Endothelial cell of umbilical vein (primary cell): ENCODE measurements at regions not wholly inside any gene's neighbourhood (a gene's known extent, or its start where the extent isn't known, plus 50 kb on each side); places are given as distances from the start of the nearest gene placed in this dataset.

Source experiments
- BruUV-seq: library from RNA; stranded (reverse); fragments of 400-500 nt; replicated peaks from 2 replicates; lab custom pipeline; 2021; lab: Mats Ljungman, UMichigan
- CTCF ChIA-PET: fragments of 300-600, 350-600 bp; sonication (Branson Sonifier 250); formaldehyde crosslinking; loops from one replicate; lab custom pipeline; 2021; ENCODE audit warnings: antibody characterized with exemption, inconsistent platforms; lab: Charles Lee
- POLR2A ChIA-PET: fragments of 300-600, 350-600 bp; sonication (Branson Sonifier 250); formaldehyde crosslinking; loops from one replicate; lab custom pipeline; 2021; ENCODE audit warnings: antibody characterized with exemption, inconsistent platforms; lab: Charles Lee
- DNase-seq: peaks from one replicate; pipeline ENCODE4 v3.0.0-alpha.2; 2011; ENCODE audit warnings: low read depth, low spot score
- FAIRE-seq: peaks from 2 replicates; lab custom pipeline; 2011; peaks lifted over from hg19 to GRCh38; lab: Jason Lieb, UNC
- H2AFZ ChIP-seq: 2 replicates; pipeline ENCODE4 v1.6.0; 2012; ENCODE audit warnings: low read depth, low read length, control low read depth, inconsistent platforms
- H3K27ac ChIP-seq: 2 replicates; pipeline ENCODE4 v1.5.1; 2011; ENCODE audit warnings: low read depth, mild to moderate bottlenecking, control low read depth, low read length, moderate library complexity; ENCODE audit not compliant: insufficient read depth
- H3K27me3 ChIP-seq, 2 experiments: 2 replicates each; pipeline versions ENCODE4 v1.6.0 to v1.6.1; 2011; ENCODE audit warnings: low read length in 2 of 2, mixed read lengths in 1 of 2; ENCODE audit not compliant: control insufficient read depth in 2 of 2, insufficient read depth in 2 of 2
- H3K36me3 ChIP-seq, 2 experiments: 2 replicates in 1 of 2; 3 replicates in 1 of 2; pipeline ENCODE4 v1.5.1; 2011; ENCODE audit warnings: low read length in 2 of 2, mild to moderate bottlenecking in 1 of 2, moderate library complexity in 1 of 2; ENCODE audit not compliant: control insufficient read depth in 2 of 2, insufficient read depth in 2 of 2; ENCODE audit errors: extremely low read depth in 1 of 2
- H3K4me1 ChIP-seq: 3 replicates; pipeline ENCODE4 v1.5.1; 2011; ENCODE audit warnings: mild to moderate bottlenecking, low read length; ENCODE audit not compliant: control insufficient read depth, insufficient read depth; ENCODE audit errors: extremely low read depth
- H3K4me2 ChIP-seq: 2 replicates; pipeline ENCODE4 v1.6.1; 2011; ENCODE audit warnings: low read length, control low read depth, mixed read lengths; ENCODE audit not compliant: insufficient read depth
- H3K4me3 ChIP-seq, 3 experiments: fragments of 200-600 bp in 1 of 3; sonication (generic), shearing (Covaris generic) in 1 of 3; replicated peaks in 1 of 3; 2 replicates each; pipeline ENCODE4 v1.5.1; 2011 to 2016; ENCODE audit warnings: control low read depth in 3 of 3, low read length in 3 of 3, mild to moderate bottlenecking in 2 of 3, inconsistent platforms in 1 of 3, low read depth in 1 of 3, moderate library complexity in 1 of 3; ENCODE audit not compliant: insufficient read depth in 1 of 3
- H3K79me2 ChIP-seq: 2 replicates; pipeline ENCODE4 v1.6.0; 2012; ENCODE audit warnings: low read length, inconsistent platforms; ENCODE audit not compliant: control insufficient read depth, insufficient read depth
- H3K9ac ChIP-seq: replicated peaks from 2 replicates; pipeline ENCODE3; 2011; ENCODE audit warnings: low read length, control low read depth; ENCODE audit not compliant: insufficient read depth; ENCODE audit errors: extremely low read depth
- H3K9me1 ChIP-seq: replicated peaks from 3 replicates; pipeline ENCODE4 v1.6.0; 2011; ENCODE audit warnings: mild to moderate bottlenecking, low read length; ENCODE audit not compliant: control insufficient read depth, insufficient read depth; ENCODE audit errors: extremely low read depth
- H3K9me3 ChIP-seq: replicated peaks from 2 replicates; pipeline ENCODE4 v1.5.1; 2012; ENCODE audit warnings: low read length, inconsistent platforms; ENCODE audit not compliant: control insufficient read depth, insufficient read depth
- H4K20me1 ChIP-seq: replicated peaks from 2 replicates; pipeline ENCODE3; 2011; ENCODE audit warnings: mild to moderate bottlenecking, low read length; ENCODE audit not compliant: control insufficient read depth, insufficient read depth; ENCODE audit errors: extremely low read depth
- CTCF ChIP-seq, 2 donors: IDR thresholded peaks; 1 replicate in 1 of 2; 2 replicates in 1 of 2; pipeline ENCODE4 v1.5.1; 2011; ENCODE audit warnings: low read length in 2 of 2, mild to moderate bottlenecking in 2 of 2, moderate library complexity in 2 of 2, control low read depth in 1 of 2, inconsistent platforms in 1 of 2, low read depth in 1 of 2; ENCODE audit not compliant: insufficient read depth in 1 of 2; ENCODE audit errors: extremely low read depth in 1 of 2
- EZH2 ChIP-seq: IDR thresholded peaks from 2 replicates; pipeline ENCODE4 v1.6.1; 2012; ENCODE audit warnings: borderline replicate concordance, low read depth, mild to moderate bottlenecking, moderate library complexity, low read length, inconsistent platforms; ENCODE audit not compliant: severe bottlenecking
- FOS ChIP-seq: IDR thresholded peaks from 2 replicates; pipeline ENCODE4 v1.6.1; 2011; ENCODE audit warnings: mild to moderate bottlenecking, low read length, moderate library complexity, borderline replicate concordance; ENCODE audit not compliant: insufficient read depth
- GATA2 ChIP-seq: IDR thresholded peaks from 2 replicates; pipeline ENCODE4 v1.7.0; 2011; ENCODE audit warnings: low read depth, mild to moderate bottlenecking, moderate library complexity, mixed read lengths, low read length; ENCODE audit not compliant: insufficient read length, insufficient read depth
- JUN ChIP-seq: IDR thresholded peaks from 2 replicates; pipeline ENCODE4 v1.6.1; 2011; ENCODE audit warnings: borderline replicate concordance, low read depth; ENCODE audit not compliant: insufficient read length, insufficient read depth
- MAX ChIP-seq: IDR thresholded peaks from 2 replicates; pipeline ENCODE4 v1.6.1; 2011; ENCODE audit not compliant: insufficient read depth, insufficient read length
- MYC ChIP-seq: IDR thresholded peaks from one replicate; pipeline ENCODE4 v1.6.1; 2011; ENCODE audit warnings: mild to moderate bottlenecking, low read depth, low read length
- POLR2A ChIP-seq: IDR thresholded peaks from 2 replicates; pipeline ENCODE4 v1.6.1; 2012; ENCODE audit warnings: low read depth, mild to moderate bottlenecking, control low read depth, low read length
- POLR2AphosphoS5 ChIP-seq: IDR thresholded peaks from 2 replicates; pipeline ENCODE4 v1.6.1; 2012; ENCODE audit warnings: low read depth, mild to moderate bottlenecking, control low read depth, low read length, moderate library complexity; ENCODE audit not compliant: insufficient read depth
- dilution Hi-C: fragments of 300-500 bp; cut with MboI; formaldehyde crosslinking; loops from one replicate; pipeline ENCODE4 v1.15.0; 2019; ENCODE audit warnings: low sequenced_read_pairs; ENCODE audit not compliant: extremely low pct_ligation_motif_present
- intact Hi-C: fragments of 100-400 bp; cut with micrococcal nuclease; formaldehyde crosslinking; loops from one replicate; pipeline ENCODE4 v1.10.0; 2022

- Histone ChIP-seq H2AFZ (no peak overlapping the region), H3K9me3 (no peaks in the 10 kb centered on the region), H3K79me2 (peaks cover 2% of the 10 kb centered on the region), H3K36me3 (no peaks in the 10 kb centered on the region), H3K27me3 (no peaks in the 10 kb centered on the region), H4K20me1 (peaks cover 4% of the 10 kb centered on the region), H3K9ac (no peak overlapping the region), H3K4me3 (no peak overlapping the region), H3K4me1 (no peaks in the 10 kb centered on the region), H3K4me2 (no peak overlapping the region), H3K27ac (no peak overlapping the region), H3K9me1 (no peaks in the 10 kb centered on the region)
- ChIA-PET POLR2A (no interaction called here), CTCF (interaction anchor here (0.8 kb wide), 1 partner anchor 126 kb away, joined by 3 read pairs; no protein-coding TSS in a partner anchor)
- no peak for FAIRE-seq
- intact Hi-C loops, result no loop called here
- DNase-seq, result no peak
- dilution Hi-C loops, result no loop called here
- TF ChIP-seq POLR2A (no peak), JUN (no peak), MAX (no peak), FOS (no peak), POLR2AphosphoS5 (no peak), CTCF (IDR thresholded peaks at IDR 0.05; ENCODE audit: extremely low read depth in 1 of 2, insufficient read depth in 1 of 2, low read depth in 1 of 2, low read length in 2 of 2) (no peak)
- no TSS peak for BruUV-seq
Observed at GRCh38 chr13:73988461-73988860, 145.7 kb downstream of the KLF12 start.

- peaks cover 2% of the 10 kb centered on the region for H3K79me2 ChIP-seq
- intact Hi-C loops, result no loop called here
- H4K20me1 ChIP-seq, result peaks cover 4% of the 10 kb centered on the region
- no peaks in the 10 kb centered on the region for H3K27me3 ChIP-seq
- H3K9me3 ChIP-seq, result no peaks in the 10 kb centered on the region
- H3K4me3 ChIP-seq, result no peak overlapping the region
- DNase-seq (no peak), FAIRE-seq (no peak)
- H3K4me1 ChIP-seq, result no peaks in the 10 kb centered on the region
- H3K27ac ChIP-seq, result no peak overlapping the region
- no peaks in the 10 kb centered on the region for H3K36me3 ChIP-seq
- ChIA-PET POLR2A (interaction anchor here (0.7 kb wide), 1 partner anchor 1441 kb away, joined by 6 read pairs; no protein-coding TSS in a partner anchor), CTCF (no interaction called here)
- H3K4me2 ChIP-seq, result no peak overlapping the region
- TF ChIP-seq JUN, result no peak
- no peak for TF ChIP-seq POLR2AphosphoS5
- no peak for TF ChIP-seq MYC
- TF ChIP-seq CTCF (IDR thresholded peaks at IDR 0.05; ENCODE audit: extremely low read depth in 1 of 2, insufficient read depth in 1 of 2, low read depth in 1 of 2, low read length in 2 of 2), result no peak
- no peak for TF ChIP-seq MAX
- no peak for TF ChIP-seq FOS
- TF ChIP-seq POLR2A, result no peak
- TF ChIP-seq GATA2, result no peak
- no peak for TF ChIP-seq EZH2
- no peak overlapping the region for H2AFZ ChIP-seq
- H3K9ac ChIP-seq, result no peak overlapping the region
- H3K9me1 ChIP-seq, result no peaks in the 10 kb centered on the region
- BruUV-seq, result no TSS peak
- dilution Hi-C loops, result no loop called here
Observed at GRCh38 chr13:73987618-73988017, 146.6 kb downstream of the KLF12 start.
